ENCODE measurements at regions not wholly inside any gene's neighbourhood (a gene's known extent, or its start where the extent isn't known, plus 50 kb on each side); places are given as distances from the start of the nearest gene placed in this dataset.

DNA sequence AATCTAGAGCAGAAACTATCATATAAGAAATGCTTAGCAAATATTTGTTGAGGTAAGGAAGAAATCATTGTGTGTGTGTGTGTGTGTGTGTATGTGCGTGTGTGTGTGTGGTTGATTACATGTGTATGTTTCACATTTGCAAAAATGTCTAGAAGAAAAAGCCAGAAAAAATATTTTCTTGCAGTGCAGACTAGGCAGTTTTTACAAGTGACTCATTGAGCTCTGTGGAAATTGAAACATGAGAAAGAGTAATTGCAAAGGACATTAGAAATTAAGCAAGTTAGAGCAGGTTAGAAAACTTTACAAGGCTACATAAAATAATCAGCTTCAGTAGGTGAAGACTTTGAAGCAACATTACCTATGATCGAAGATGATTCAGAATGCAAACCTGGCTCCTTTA, 669.0 kb upstream of the EYS start:
- POLR2A ChIA-PET: no interaction called here
- no peak for DNase-seq (ENCODE audit: extremely low spot score)
- no peak for TF ChIP-seq FOXK2 (IDR thresholded peaks at IDR 0.05)
- TF ChIP-seq NFRKB (IDR thresholded peaks at IDR 0.05): no peak
- no peak for TF ChIP-seq TARDBP (IDR thresholded peaks at IDR 0.05)
- TF ChIP-seq ARNT (IDR thresholded peaks at IDR 0.05): no peak
- CTCF ChIA-PET: no interaction called here

DNA sequence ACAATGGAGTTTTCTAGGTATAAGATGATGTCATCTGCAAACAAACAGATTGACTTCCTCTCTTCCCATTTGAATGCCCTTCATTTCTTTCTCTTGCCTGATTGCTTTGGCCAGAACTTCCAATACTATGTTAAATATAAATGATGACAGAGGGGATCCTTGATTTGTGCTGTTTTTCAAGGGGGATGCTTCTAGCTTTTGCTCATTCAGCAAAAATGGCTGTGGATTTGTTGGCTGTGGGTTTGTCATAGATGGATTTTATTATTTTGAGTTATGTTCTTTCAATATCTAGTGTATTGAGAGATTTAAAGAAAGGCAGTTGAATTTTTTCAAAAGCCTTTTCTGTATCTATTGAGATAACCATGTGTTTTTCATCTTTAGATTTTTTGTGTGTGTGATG, 662.4 kb upstream of the EYS start:
- TF ChIP-seq PKNOX1 (IDR thresholded peaks at IDR 0.05) (no peak), ELF4 (IDR thresholded peaks at IDR 0.05) (no peak), NFRKB (IDR thresholded peaks at IDR 0.05) (no peak), HDGF (IDR thresholded peaks at IDR 0.05; ENCODE audit: borderline replicate concordance) (no peak), BHLHE40 (IDR thresholded peaks at IDR 0.05; ENCODE audit: borderline replicate concordance) (no peak)
- ChIA-PET CTCF (no interaction called here), POLR2A (no interaction called here)
- DNase-seq (ENCODE audit: extremely low spot score): no peak

- ChIA-PET POLR2A (no interaction called here), CTCF (no interaction called here)
- TF ChIP-seq PKNOX1 (IDR thresholded peaks at IDR 0.05) (no peak), FOXA1 (IDR thresholded peaks at IDR 0.05) (no peak), BHLHE40 (IDR thresholded peaks at IDR 0.05; ENCODE audit: borderline replicate concordance) (no peak), LEF1 (IDR thresholded peaks at IDR 0.05; ENCODE audit: borderline replicate concordance) (no peak), SUZ12 (IDR thresholded peaks at IDR 0.05) (no peak), ELF4 (IDR thresholded peaks at IDR 0.05) (no peak), FOXM1 (IDR thresholded peaks at IDR 0.05; ENCODE audit: borderline replicate concordance) (no peak), ARNT (IDR thresholded peaks at IDR 0.05) (no peak), L3MBTL2 (conservative IDR thresholded peaks at IDR 0.05) (no peak), HDGF (IDR thresholded peaks at IDR 0.05; ENCODE audit: borderline replicate concordance) (no peak)
- DNase-seq (ENCODE audit: extremely low spot score): no peak
Measured at GRCh38 chr6:66362888-66363287, 655.9 kb upstream of the EYS start.

DNA sequence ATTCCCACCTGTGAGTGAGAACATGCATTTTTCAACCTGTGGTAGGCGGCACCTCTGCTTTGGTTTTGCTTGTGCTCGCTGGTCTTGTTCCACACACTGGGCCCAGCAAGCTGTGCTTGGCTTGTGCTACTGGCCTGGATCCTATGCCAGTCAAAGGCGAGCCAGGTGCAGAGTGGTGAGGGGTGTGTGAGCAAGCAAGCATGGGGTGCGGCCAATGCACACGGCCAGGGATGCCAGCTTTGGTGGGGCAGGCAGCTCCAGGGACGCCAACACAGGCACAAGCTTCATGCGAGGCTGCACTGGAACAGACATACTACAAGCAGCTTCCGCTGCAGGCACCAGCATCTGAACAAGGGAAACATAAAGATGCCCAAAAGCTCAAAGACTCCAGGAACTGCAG, 654.9 kb upstream of the EYS start:
- CTCF ChIA-PET: no interaction called here
- TF ChIP-seq SUZ12 (IDR thresholded peaks at IDR 0.05): no peak
- no peak for TF ChIP-seq CTBP1 (IDR thresholded peaks at IDR 0.05; ENCODE audit: borderline replicate concordance)
- TF ChIP-seq FOXA1 (IDR thresholded peaks at IDR 0.05): no peak
- TF ChIP-seq ELF4 (IDR thresholded peaks at IDR 0.05): no peak
- TF ChIP-seq FOXM1 (IDR thresholded peaks at IDR 0.05; ENCODE audit: borderline replicate concordance): no peak
- POLR2A ChIA-PET: no interaction called here
- DNase-seq (ENCODE audit: extremely low spot score): no peak

GRCh38 chr6:66357781-66358180, 650.8 kb upstream of the EYS start:
- ChIA-PET CTCF (no interaction called here), POLR2A (no interaction called here)
- TF ChIP-seq ELF4 (IDR thresholded peaks at IDR 0.05): no peak
- no peak for TF ChIP-seq HDGF (IDR thresholded peaks at IDR 0.05; ENCODE audit: borderline replicate concordance)
- TF ChIP-seq FOXK2 (IDR thresholded peaks at IDR 0.05): no peak
- TF ChIP-seq L3MBTL2 (conservative IDR thresholded peaks at IDR 0.05): no peak
- no peak for TF ChIP-seq NFRKB (IDR thresholded peaks at IDR 0.05)
- DNase-seq (ENCODE audit: extremely low spot score): no peak

- no peak for TF ChIP-seq ZNF384 (IDR thresholded peaks at IDR 0.05)
- TF ChIP-seq FOXK2 (IDR thresholded peaks at IDR 0.05): no peak
- TF ChIP-seq FOXA1 (IDR thresholded peaks at IDR 0.05): no peak
- no peak for TF ChIP-seq L3MBTL2 (conservative IDR thresholded peaks at IDR 0.05)
- CTCF ChIA-PET: no interaction called here
- POLR2A ChIA-PET: no interaction called here
- no peak for DNase-seq (ENCODE audit: extremely low spot score)
Measured at GRCh38 chr6:66355471-66355870, 648.4 kb upstream of the EYS start.

DNA sequence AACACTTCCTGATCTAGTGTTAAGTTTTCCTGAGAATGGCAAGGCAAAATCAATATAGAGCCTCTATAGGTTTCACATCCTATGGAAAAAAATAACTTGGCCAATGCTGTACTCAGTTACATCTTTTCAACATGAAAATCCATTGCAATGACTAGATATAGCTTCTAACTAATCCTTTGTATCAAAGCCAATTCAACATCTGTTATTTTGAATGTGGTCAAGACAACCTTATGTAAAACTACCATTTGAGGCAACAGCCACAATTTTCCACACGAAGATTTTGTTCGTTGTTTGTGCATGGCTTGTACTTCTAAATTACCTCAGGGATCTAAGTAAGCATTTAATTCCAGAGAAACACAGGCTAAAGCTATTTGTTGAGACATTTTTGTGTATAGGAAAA, 637.8 kb upstream of the EYS start:
- no peak for DNase-seq (ENCODE audit: extremely low spot score)
- CTCF ChIA-PET: no interaction called here
- POLR2A ChIA-PET: no interaction called here
- TF ChIP-seq FOXK2 (IDR thresholded peaks at IDR 0.05): no peak
- no peak for TF ChIP-seq NFRKB (IDR thresholded peaks at IDR 0.05)
- TF ChIP-seq SP1 (IDR thresholded peaks at IDR 0.05): no peak
- no peak for TF ChIP-seq LEF1 (IDR thresholded peaks at IDR 0.05; ENCODE audit: borderline replicate concordance)
- no peak for TF ChIP-seq PKNOX1 (IDR thresholded peaks at IDR 0.05)

- ChIA-PET CTCF (no interaction called here), POLR2A (no interaction called here)
- no peak for DNase-seq (ENCODE audit: extremely low spot score)
- TF ChIP-seq TARDBP (IDR thresholded peaks at IDR 0.05): no peak
Measured at GRCh38 chr6:66340736-66341135, 633.7 kb upstream of the EYS start.

DNA sequence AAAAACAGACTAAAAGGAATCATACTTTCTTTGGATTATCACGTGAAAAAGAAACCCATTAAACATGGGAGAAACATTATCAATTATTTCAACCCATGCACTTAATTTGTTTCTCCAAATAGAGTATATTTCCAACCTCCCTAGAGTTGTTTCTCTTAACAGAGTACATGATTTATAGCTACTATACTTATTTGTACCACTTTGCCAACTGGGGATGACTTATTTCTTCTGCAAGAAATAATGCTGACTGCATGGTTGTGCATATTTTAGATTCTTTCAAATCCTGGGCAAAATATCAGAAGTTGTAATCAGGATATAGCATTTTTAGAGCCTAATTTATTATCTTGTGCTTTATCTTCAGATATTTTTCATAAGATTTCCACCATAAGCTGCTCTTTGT, 629.1 kb upstream of the EYS start:
- DNase-seq (ENCODE audit: extremely low spot score): no peak
- TF ChIP-seq HDGF (IDR thresholded peaks at IDR 0.05; ENCODE audit: borderline replicate concordance) (no peak), SUZ12 (IDR thresholded peaks at IDR 0.05) (no peak), FOXM1 (IDR thresholded peaks at IDR 0.05; ENCODE audit: borderline replicate concordance) (no peak), FOXA1 (IDR thresholded peaks at IDR 0.05) (no peak), TARDBP (IDR thresholded peaks at IDR 0.05) (no peak), L3MBTL2 (conservative IDR thresholded peaks at IDR 0.05) (no peak), NFRKB (IDR thresholded peaks at IDR 0.05) (no peak), PKNOX1 (IDR thresholded peaks at IDR 0.05) (no peak), SP1 (IDR thresholded peaks at IDR 0.05) (no peak), FOXK2 (IDR thresholded peaks at IDR 0.05) (no peak), ARNT (IDR thresholded peaks at IDR 0.05) (no peak), BHLHE40 (IDR thresholded peaks at IDR 0.05; ENCODE audit: borderline replicate concordance) (no peak), ZNF384 (IDR thresholded peaks at IDR 0.05) (no peak), LEF1 (IDR thresholded peaks at IDR 0.05; ENCODE audit: borderline replicate concordance) (no peak), ELF4 (IDR thresholded peaks at IDR 0.05) (no peak), CTBP1 (IDR thresholded peaks at IDR 0.05; ENCODE audit: borderline replicate concordance) (no peak)
- ChIA-PET POLR2A (no interaction called here), CTCF (no interaction called here)
